ENCODE measurements at regions not wholly inside any gene's neighbourhood (a gene's known extent, or its start where the extent isn't known, plus 50 kb on each side); places are given as distances from the start of the nearest gene placed in this dataset.

DNA sequence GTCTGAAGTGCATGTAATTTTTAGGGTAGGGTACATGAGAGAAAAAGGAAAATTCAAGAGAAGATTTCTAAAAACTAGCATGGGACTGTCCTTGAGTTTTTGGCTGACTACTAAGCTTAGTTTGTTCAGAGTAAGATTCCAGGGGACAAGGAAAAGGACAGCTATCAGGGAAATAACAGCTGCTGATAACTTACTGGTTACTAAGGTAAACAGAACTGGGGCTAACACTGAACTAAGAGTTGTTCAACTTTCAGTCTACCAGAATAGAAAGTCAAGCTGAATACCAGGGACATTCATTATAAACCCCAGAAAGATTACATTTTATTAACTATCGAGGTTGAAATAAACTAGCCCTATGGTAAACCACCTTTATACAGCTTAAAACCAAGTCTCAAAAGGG, 261.8 kb upstream of the CYRIA start:
- TF ChIP-seq EP300 (IDR thresholded peaks at IDR 0.05) (no peak), CTCF (IDR thresholded peaks at IDR 0.05) (no peak)

Measured in sigmoid colon (tissue), 4 donors.